Motor neuron (in vitro differentiated cells): ENCODE measurements at regions not wholly inside any gene's neighbourhood (a gene's known extent, or its start where the extent isn't known, plus 50 kb on each side); places are given as distances from the start of the nearest gene placed in this dataset.
A peak's percentile ranks its signal among the peaks of the same experiment; 100 is the strongest.

Experiments used
- ATAC-seq, 8 experiments: fragments of 200-7000 bp; cut with Tn5 transposase; replicated peaks in 6 of 8; 2 replicates each; pipeline ENCODE4 v1.8.0; 2021; ENCODE audit warnings: mild to moderate bottlenecking in 8 of 8, moderate library complexity in 8 of 8
- H3K27ac ChIP-seq, 2 donors: fragments of 250-450 bp; sonication (Bioruptor Pico); 2 replicates each; pipeline ENCODE4 v1.9.0; 2021; ENCODE audit warnings: antibody characterized with exemption in 2 of 2, mild to moderate bottlenecking in 2 of 2, moderate library complexity in 1 of 2
- H3K4me1 ChIP-seq, 2 donors: fragments of 250-450 bp; sonication (Bioruptor Pico); replicated peaks in 1 of 2; 2 replicates each; pipeline ENCODE4 v1.6.1; 2021; ENCODE audit warnings: antibody characterized with exemption in 2 of 2, mild to moderate bottlenecking in 2 of 2, moderate library complexity in 1 of 2
- H3K4me3 ChIP-seq, 5 donors: fragments of 250-450 bp; sonication (Bioruptor Pico); 2 replicates each; pipeline ENCODE4 v1.9.0; 2021; ENCODE audit warnings: antibody characterized with exemption in 5 of 5, mild to moderate bottlenecking in 5 of 5, moderate library complexity in 4 of 5
- WGBS, 10 experiments: fragments of 450-650 bp; shearing (Covaris generic); methylation state at CpG; one replicate each; pipeline ENCODE4 v1.0.0; 2022; 5-methylcytosine and 5-hydroxymethylcytosine counted together
- in situ Hi-C, 9 experiments: fragments of 400-800 bp; cut with MboI; loops; one replicate each; pipeline ENCODE4 v1.15.0; 2021; ENCODE audit warnings: low sequenced_read_pairs in 9 of 9, low pct_unique_long_range_greater_than_20kb in 2 of 9; ENCODE audit not compliant: unreplicated experiment in 9 of 9

DNA sequence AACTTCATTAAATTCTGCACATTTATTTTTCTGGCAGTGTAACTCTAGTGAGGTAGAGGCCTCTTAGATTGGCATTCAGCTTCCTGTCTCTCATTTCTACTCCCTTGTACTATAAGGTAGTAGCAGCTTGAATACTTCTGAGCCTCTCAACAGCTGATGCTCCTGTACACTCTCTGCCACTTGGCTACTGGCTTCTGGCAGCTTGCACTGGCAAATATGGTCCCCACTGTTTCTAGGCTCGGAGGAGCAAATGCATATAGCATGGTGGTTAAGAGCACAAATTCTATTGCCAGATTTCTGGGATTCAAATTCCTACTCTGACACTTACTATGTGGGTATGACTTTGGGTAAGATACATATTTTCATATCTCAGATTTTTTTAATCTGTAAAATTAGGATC is 292.8 kb upstream of the ADGRB3 start:
- no peak for ATAC-seq
- 0 to 100% (median 89%) methylated on average over 1 of the region's 1 CpG; no CpG with 5 or more reads in 5 of the 10 experiments for WGBS, 10 experiments
- in situ Hi-C loops, result no loop called here

DNA sequence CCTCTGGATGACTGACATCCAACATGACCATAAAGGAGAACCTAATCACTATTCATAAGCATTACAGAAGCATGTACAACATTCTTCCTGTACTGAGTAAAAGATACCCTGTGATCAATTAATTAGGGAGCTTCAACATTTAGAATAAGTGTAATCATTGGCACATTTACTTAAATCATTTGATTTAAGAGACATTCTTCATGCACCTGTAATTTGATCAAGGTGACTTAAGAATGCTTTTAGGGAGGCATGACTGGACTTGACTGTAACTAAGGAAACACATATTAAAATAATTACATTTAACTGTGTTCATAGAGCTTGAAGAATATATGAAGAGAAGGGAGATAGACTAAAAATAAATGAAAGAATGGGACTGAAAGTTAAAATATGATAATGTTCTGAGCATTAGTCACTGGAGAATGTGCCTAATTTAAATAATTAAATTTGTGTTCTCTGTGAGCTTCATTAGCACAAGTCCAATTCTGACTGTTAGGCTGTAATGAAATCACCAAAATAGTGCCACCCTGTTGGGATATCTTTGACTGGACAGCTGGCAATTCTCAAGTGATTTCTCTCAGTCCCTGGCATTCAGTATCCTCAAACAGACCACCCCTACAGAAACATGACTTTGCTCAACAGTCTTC is 295.5 kb upstream of the ADGRB3 start:
- Histone ChIP-seq H3K4me1 (no peaks in the 10 kb centered on the region), H3K4me3 (no peak overlapping the region), H3K27ac (no peak overlapping the region)
- in situ Hi-C loops, result no loop called here
- ATAC-seq, result peak in 3 of 8 experiments; percentile 40 to 61 (median 56)

More for the DNA sequence above, 292.8 kb upstream of the ADGRB3 start:
- Histone ChIP-seq H3K27ac (no peak overlapping the region), H3K4me3 (no peak overlapping the region), H3K4me1 (no peaks in the 10 kb centered on the region)

DNA sequence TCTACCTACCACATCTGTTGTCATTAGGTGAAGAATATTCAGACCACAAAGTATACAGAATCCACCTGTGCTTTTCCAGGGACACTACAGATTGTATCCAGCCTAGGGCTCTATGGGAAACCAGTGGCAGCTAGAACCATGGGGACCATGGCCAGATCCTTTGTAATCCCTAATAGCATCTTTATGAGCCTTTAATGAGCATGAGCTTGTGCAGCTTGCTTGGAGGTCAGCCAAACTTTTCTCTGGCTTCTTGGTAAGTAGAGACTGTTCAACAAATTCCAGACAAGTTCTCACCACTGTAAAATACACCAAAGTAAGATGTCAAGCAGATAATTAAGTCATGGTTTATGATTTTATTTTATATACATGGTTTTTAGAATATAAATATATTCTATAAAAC is 301.6 kb upstream of the ADGRB3 start:
- Histone ChIP-seq H3K27ac (no peak overlapping the region), H3K4me1 (no peaks in the 10 kb centered on the region), H3K4me3 (no peak overlapping the region)
- in situ Hi-C loops, result no loop called here
- ATAC-seq, result peak in 1 of 8 experiments; percentile 65

DNA sequence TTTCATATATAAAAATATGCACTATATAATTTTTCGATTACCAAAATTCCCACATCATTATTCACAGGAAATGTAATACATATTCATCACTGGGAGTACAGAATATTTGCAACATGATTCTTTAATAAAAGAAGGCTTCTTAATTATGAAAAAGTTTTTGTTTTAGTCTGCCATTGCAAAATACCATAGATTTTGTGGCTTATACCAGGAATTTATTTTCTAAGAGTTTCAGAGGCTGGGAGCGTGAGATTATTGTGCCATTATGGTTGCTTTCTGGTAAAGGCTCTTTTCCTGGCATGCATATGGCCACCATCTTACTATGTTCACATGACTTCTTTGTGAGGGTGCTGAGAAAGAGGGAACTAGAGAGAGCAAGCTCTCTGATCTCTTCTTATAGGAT is 306.9 kb upstream of the ADGRB3 start:
- WGBS, 10 experiments, result 0 to 100% (median 57%) methylated on average over 1 to 2 of the region's 2 CpGs; no CpG with 5 or more reads in 2 of the 10 experiments
- no peak overlapping the region for H3K4me3 ChIP-seq
- no peak for ATAC-seq
- no peaks in the 10 kb centered on the region for H3K4me1 ChIP-seq
- in situ Hi-C loops, result no loop called here
- H3K27ac ChIP-seq, result no peak overlapping the region

DNA sequence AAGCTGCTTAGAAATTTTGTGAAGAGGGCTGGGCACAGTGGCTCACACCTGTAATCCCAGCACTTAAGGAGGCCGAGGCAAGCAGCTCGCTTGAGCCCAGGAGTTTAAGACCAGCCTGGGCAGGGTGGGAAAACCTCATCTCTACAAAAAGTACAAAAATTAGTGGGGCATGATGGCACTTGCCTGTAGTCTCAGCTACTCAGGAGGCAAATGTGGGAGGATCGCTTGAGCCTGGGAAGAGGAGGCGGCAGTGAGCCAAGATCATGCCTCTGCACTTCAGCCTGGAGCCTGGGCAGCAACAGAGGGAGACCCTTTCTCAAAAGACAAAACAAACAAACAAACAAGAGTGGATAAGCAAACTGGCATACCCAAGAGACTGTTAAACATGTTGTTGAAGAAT is 308.3 kb upstream of the ADGRB3 start:
- no peak for ATAC-seq
- H3K27ac ChIP-seq, result no peak overlapping the region
- in situ Hi-C loops, result no loop called here
- WGBS, 10 experiments, result 60 to 100% (median 83%) methylated on average over 1 to 4 of the region's 4 CpGs; no CpG with 5 or more reads in 3 of the 10 experiments
- no peak overlapping the region for H3K4me3 ChIP-seq
- no peaks in the 10 kb centered on the region for H3K4me1 ChIP-seq

DNA sequence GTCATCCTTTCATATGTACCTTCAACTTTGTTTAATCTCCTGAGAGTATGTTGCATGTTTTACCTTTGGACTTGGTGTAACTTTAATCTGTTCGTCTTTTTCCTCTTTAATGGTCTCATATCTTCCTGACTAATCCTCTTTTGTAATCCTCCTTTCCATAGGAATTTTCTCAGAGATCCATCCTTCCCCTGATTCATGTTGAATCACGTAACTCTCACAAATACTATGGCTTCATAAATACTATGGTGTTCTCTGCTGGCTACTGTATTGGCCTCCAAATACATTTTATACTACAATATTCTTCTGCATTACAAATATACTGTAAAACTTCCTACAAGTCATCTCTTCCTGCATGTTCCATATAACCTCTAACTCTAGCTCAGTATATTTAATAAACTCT is 317.7 kb upstream of the ADGRB3 start:
- no peak overlapping the region for H3K4me3 ChIP-seq
- 0 to 80% (median 50%) methylated on average over 1 to 2 of the region's 2 CpGs for WGBS, 10 experiments
- in situ Hi-C loops, result no loop called here
- no peak overlapping the region for H3K27ac ChIP-seq
- no peaks in the 10 kb centered on the region for H3K4me1 ChIP-seq
- no peak for ATAC-seq

DNA sequence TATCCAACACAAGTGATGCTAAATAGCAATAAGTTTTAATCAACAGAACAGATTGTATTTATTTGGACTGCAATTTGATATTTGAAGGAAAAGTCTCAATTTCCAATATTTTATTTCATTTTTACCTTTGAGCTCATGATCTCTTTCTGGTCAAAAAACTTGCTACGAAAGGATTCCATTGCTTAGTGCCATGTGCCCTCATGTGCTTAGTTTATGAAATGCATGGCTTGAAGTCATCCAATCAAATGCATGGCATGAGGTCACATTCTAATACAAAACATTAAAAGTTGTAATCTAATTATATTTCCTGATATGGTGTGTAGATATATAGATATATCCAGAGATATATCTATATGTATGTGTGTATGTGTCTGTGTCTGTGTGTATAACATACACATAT is 321.2 kb upstream of the ADGRB3 start:
- no peak overlapping the region for H3K4me3 ChIP-seq
- in situ Hi-C loops, result no loop called here
- WGBS, 10 experiments, result 0 to 90% (median 55%) methylated on average over 1 of the region's 1 CpG; no CpG with 5 or more reads in 4 of the 10 experiments
- no peak overlapping the region for H3K27ac ChIP-seq
- H3K4me1 ChIP-seq, result no peaks in the 10 kb centered on the region
- no peak for ATAC-seq

DNA sequence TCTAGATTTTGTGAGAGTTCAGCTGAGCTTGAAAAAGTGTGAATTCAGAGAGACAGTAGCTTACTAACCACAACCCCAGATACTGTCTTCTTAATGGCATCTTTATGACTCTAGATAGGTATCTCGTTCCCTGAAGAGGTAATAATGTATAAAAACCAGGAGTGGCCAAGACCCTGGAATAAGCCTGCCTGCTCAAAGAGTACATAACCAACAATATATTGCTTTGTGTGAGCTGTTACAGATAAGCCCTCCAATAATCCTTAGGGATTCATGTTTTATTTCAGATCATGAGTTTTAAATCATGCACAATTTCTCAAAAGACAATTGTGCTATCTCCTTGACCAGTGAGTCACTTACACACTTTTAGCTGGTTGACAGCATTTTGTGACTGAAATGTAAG is 327.8 kb upstream of the ADGRB3 start:
- WGBS, 10 experiments, result 0 to 100% (median 48%) methylated on average over 1 of the region's 1 CpG; no CpG with 5 or more reads in 2 of the 10 experiments
- in situ Hi-C loops, result no loop called here

DNA sequence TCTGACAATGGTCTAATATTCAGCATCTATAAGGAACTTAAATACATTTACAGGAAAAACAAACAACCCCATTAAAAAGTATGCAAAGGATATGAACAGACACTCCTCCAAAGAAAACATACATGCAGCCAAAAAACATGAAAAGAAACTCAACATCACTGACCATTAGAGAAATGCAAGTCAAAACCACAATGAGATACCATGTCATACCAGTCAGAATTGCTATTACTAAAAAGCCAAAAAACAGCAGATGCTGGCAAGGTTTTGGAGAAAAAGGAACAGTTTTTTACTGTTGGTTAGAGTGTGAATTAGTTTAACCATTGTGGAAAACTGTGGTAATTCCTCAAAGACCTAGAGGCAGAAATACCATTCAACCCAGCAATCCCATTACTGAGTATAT is 339.0 kb upstream of the ADGRB3 start:
- in situ Hi-C loops, result no loop called here
- no peaks in the 10 kb centered on the region for H3K4me1 ChIP-seq
- no peak overlapping the region for H3K4me3 ChIP-seq
- no peak overlapping the region for H3K27ac ChIP-seq
- ATAC-seq, result no peak

More for the DNA sequence above, 327.8 kb upstream of the ADGRB3 start:
- no peak overlapping the region for H3K27ac ChIP-seq
- no peaks in the 10 kb centered on the region for H3K4me1 ChIP-seq
- ATAC-seq, result no peak
- no peak overlapping the region for H3K4me3 ChIP-seq

DNA sequence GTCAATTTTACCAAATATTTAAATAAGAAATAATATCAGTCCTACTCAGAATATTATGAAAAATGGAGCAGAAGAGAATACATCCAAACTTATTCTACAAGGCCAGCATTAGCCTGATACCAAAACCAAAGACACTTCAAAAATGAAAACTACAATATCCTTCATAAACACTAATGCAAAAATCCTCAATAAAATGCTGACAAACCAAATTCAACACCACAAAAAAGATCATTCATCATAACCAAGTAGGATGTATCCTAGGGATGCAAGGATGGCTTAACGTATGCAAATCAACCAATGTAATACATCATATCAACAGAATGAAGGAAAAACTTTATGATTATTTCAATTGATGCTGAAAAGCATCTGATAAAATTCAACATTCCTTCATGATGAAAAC is 352.4 kb upstream of the ADGRB3 start:
- ATAC-seq, result no peak
- WGBS, 10 experiments, result 0 to 100% (median 41%) methylated on average over 1 of the region's 1 CpG; no CpG with 5 or more reads in 2 of the 10 experiments
- H3K4me1 ChIP-seq, result no peaks in the 10 kb centered on the region
- no peak overlapping the region for H3K4me3 ChIP-seq
- H3K27ac ChIP-seq, result no peak overlapping the region
- in situ Hi-C loops, result no loop called here

DNA sequence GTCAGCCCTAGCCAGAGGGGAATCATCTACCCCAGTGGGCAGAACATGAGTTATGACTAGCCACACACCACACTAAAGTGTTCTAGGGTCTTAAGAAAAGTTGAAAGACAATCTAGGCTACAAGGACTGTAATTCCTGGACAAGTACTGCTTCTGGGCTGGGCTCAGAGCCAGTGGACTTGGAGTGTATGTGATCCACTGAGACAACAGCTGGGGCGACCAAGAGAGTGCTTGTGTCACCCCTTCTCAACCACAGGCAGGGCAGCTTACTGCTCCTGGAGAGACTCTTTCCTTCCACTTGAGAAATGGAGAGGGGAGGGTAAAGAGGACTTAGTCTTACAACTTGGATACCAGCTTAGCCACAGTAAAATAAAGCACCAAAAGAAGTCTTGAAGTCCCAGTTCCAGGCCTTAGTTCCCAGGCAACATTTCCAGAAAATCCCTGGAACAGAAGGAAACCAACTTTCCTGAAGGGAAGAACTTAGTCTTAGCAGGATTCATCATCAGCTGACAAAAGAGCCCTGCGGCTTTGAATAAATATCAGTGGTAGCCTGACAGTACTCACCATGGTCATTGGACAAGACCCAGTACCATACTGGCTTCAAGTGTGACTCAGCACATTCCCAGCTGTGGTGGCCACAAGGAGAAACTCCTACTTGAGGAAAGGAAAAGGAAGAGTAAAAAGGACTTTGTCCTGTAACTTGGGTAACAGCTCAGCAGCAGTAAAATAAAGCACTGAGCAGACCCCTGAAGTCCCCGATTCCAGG is 355.1 kb upstream of the ADGRB3 start:
- ATAC-seq, result no peak
- 20 to 86% (median 58%) methylated on average over 1 to 3 of the region's 3 CpGs; no CpG with 5 or more reads in 2 of the 10 experiments for WGBS, 10 experiments
- in situ Hi-C loops, result no loop called here
- H3K4me1 ChIP-seq, result no peaks in the 10 kb centered on the region
- no peak overlapping the region for H3K27ac ChIP-seq
- H3K4me3 ChIP-seq, result no peak overlapping the region

DNA sequence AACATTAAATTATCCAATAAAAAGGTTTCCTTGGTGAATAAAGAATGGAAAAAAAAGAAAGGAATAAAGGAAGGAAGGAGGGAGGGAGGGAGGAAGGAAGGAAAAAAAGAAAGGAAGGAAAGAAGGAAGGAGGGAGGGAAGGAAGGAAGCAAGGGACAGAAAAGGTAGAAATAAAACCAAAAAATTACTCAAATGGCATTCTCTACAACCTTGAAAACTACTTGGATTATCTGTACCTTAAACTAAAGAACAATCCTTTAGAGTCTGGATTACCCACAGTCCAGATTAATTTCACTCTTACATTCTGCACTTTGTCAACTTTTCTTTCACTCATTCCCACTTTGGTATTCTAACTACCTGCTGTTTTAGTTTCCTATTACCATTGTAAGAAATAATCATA is 361.8 kb upstream of the ADGRB3 start:
- ATAC-seq, result no peak
- no peaks in the 10 kb centered on the region for H3K4me1 ChIP-seq
- in situ Hi-C loops, result no loop called here
- H3K27ac ChIP-seq, result no peak overlapping the region
- no peak overlapping the region for H3K4me3 ChIP-seq

DNA sequence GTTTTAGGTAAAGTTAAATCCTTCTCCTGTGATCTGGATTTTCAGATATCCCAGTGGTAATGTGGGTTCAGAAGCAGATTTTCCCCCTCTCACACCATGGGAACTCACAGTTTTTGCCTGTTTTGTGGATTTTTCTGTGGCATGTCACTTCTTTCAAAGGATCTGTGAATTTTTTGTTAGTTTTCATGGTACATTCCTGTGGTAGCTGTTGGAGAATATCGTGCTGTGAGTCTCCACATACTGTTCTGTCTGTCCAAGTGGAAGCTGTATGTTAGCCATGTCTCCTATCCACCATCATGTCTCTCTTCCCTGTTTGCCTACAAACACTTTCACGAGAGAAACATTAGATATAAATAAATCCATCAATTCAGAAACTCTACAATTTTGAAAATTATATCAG is 378.7 kb upstream of the ADGRB3 start:
- Histone ChIP-seq H3K4me1 (no peaks in the 10 kb centered on the region), H3K4me3 (no peak overlapping the region), H3K27ac (no peak overlapping the region)
- in situ Hi-C loops, result no loop called here
- ATAC-seq, result no peak
- WGBS, 10 experiments, result 0 to 100% (median 68%) methylated on average over 1 to 2 of the region's 2 CpGs; no CpG with 5 or more reads in 2 of the 10 experiments

DNA sequence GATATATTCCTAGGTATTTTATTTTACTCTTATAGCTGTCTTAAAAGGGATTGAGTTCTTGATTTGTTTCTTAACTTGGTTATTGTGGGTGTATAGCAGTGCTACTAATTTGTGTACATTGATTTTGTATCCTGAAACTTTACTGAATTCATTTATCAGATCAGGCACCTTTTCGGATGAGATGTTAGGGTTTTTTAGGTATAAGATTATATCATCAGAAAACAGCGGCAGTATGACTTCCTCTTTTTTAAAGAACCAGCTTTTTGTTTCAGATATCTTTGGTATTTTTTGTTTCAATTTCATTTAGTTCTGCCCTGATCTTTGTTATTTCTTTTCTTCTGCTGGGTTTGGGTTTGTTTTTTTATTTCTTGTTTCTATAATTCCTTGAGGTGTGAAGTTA is 382.4 kb upstream of the ADGRB3 start:
- Histone ChIP-seq H3K4me1 (no peaks in the 10 kb centered on the region), H3K4me3 (no peak overlapping the region), H3K27ac (no peak overlapping the region)
- in situ Hi-C loops, result no loop called here
- ATAC-seq, result no peak
- 11 to 100% (median 81%) methylated on average over 1 to 2 of the region's 2 CpGs for WGBS, 10 experiments
